ENCODE measurements at regions not wholly inside any gene's neighbourhood (a gene's known extent, or its start where the extent isn't known, plus 50 kb on each side); places are given as distances from the start of the nearest gene placed in this dataset.

GRCh38 chr3:16801698-16802097 is 83.1 kb upstream of the PLCL2 start:
- TF ChIP-seq YY1 (IDR thresholded peaks at IDR 0.05) (no peak), CTCF (IDR thresholded peaks at IDR 0.05; ENCODE audit: low read depth, low read length, missing input control) (no peak), RAD21 (IDR thresholded peaks at IDR 0.05) (no peak), TAF1 (conservative IDR thresholded peaks at IDR 0.05) (no peak), ATF3 (IDR thresholded peaks at IDR 0.05) (no peak), EGR1 (IDR thresholded peaks at IDR 0.05; ENCODE audit: low read depth in 2 of 2) (no peak), REST (IDR thresholded peaks at IDR 0.05) (no peak)

All from liver (tissue), 3 donors.